ENCODE measurements at regions not wholly inside any gene's neighbourhood (a gene's known extent, or its start where the extent isn't known, plus 50 kb on each side); places are given as distances from the start of the nearest gene placed in this dataset.

DNA sequence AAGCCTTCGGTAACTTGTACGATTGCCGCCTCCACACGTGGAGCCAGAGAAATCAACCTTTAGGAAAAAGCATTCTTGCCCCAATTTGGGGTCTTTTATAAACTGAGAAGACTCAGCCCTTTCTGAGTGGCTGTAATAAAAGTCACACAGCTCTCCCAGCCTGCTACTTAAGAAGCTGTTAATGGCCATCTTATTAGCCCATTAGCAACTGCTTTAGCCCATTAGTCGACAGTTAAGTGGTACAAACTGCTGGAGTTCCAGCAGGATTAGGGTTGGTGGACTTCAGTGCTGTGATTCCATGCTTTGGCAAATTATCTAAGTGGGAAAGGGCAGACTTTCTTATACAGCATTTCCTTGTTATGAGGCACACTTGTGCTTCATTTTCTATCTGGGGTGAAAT, 461.3 kb downstream of the RPS6KC1 start:
- TF ChIP-seq, protein P1, sequence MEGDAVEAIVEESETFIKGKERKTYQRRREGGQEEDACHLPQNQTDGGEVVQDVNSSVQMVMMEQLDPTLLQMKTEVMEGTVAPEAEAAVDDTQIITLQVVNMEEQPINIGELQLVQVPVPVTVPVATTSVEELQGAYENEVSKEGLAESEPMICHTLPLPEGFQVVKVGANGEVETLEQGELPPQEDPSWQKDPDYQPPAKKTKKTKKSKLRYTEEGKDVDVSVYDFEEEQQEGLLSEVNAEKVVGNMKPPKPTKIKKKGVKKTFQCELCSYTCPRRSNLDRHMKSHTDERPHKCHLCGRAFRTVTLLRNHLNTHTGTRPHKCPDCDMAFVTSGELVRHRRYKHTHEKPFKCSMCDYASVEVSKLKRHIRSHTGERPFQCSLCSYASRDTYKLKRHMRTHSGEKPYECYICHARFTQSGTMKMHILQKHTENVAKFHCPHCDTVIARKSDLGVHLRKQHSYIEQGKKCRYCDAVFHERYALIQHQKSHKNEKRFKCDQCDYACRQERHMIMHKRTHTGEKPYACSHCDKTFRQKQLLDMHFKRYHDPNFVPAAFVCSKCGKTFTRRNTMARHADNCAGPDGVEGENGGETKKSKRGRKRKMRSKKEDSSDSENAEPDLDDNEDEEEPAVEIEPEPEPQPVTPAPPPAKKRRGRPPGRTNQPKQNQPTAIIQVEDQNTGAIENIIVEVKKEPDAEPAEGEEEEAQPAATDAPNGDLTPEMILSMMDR (conservative IDR thresholded peaks at IDR 0.05; ENCODE audit: low read length), result no peak
- no peak for TF ChIP-seq EZH2phosphoT487 (IDR thresholded peaks at IDR 0.05; ENCODE audit: borderline replicate concordance, low read depth, low read length)
